MM.1S (cell line): ENCODE measurements at regions not wholly inside any gene's neighbourhood (a gene's known extent, or its start where the extent isn't known, plus 50 kb on each side); places are given as distances from the start of the nearest gene placed in this dataset.

Source experiments
- DNase-seq: peaks from one replicate; pipeline ENCODE4 v3.0.0-alpha.2; 2015
- H2AFZ ChIP-seq: fragments of 300-600 bp; sonication (generic); 2 replicates; pipeline ENCODE4 v1.6.0; 2016; ENCODE audit warnings: antibody characterized with exemption, low read length
- H3F3A ChIP-seq: fragments of 300-600 bp; sonication (generic); 2 replicates; pipeline ENCODE4 v1.6.1; 2016; ENCODE audit warnings: mild to moderate bottlenecking, antibody characterized with exemption, low read length, moderate library complexity, mixed read lengths; ENCODE audit not compliant: insufficient read depth
- H3K27ac ChIP-seq: fragments of 300-600 bp; sonication (generic); 2 replicates; pipeline ENCODE4 v1.5.1; 2016; ENCODE audit warnings: mild to moderate bottlenecking, low read length
- H3K27me3 ChIP-seq: fragments of 300-600 bp; sonication (generic); replicated peaks from 2 replicates; pipeline ENCODE4 v1.6.0; 2016; ENCODE audit warnings: low read length; ENCODE audit not compliant: insufficient read depth
- H3K36me3 ChIP-seq: fragments of 300-600 bp; sonication (generic); replicated peaks from 2 replicates; pipeline ENCODE4 v1.6.1; 2016; ENCODE audit warnings: mild to moderate bottlenecking, low read length, mixed read lengths; ENCODE audit not compliant: insufficient read depth
- H3K4me1 ChIP-seq: fragments of 300-600 bp; sonication (generic); 2 replicates; pipeline ENCODE4 v1.6.1; 2016; ENCODE audit warnings: low read length, mixed read lengths
- H3K4me2 ChIP-seq: fragments of 300-600 bp; sonication (generic); 2 replicates; pipeline ENCODE4 v1.6.0; 2016; ENCODE audit warnings: low read depth, low read length
- H3K4me3 ChIP-seq: fragments of 300-600 bp; sonication (generic); 2 replicates; pipeline ENCODE4 v1.5.1; 2016; ENCODE audit warnings: low read length, mixed read lengths
- H3K79me2 ChIP-seq: fragments of 300-600 bp; sonication (generic); 2 replicates; pipeline ENCODE4 v1.6.1; 2016; ENCODE audit warnings: mixed run types, low read length, mixed read lengths
- H3K9ac ChIP-seq: fragments of 300-600 bp; sonication (generic); 2 replicates; pipeline ENCODE4 v1.6.1; 2016; ENCODE audit warnings: low read length, mixed read lengths
- H3K9me2 ChIP-seq: fragments of 300-600 bp; sonication (generic); replicated peaks from 2 replicates; pipeline ENCODE4 v1.6.1; 2016; ENCODE audit warnings: mild to moderate bottlenecking, low read length, mixed read lengths; ENCODE audit not compliant: insufficient read depth
- H3K9me3 ChIP-seq: fragments of 300-600 bp; sonication (generic); replicated peaks from 2 replicates; pipeline ENCODE4 v1.6.1; 2016; ENCODE audit warnings: mild to moderate bottlenecking, low read length, mixed read lengths; ENCODE audit not compliant: insufficient read depth
- H4K20me1 ChIP-seq: fragments of 300-600 bp; sonication (generic); 2 replicates; pipeline ENCODE4 v1.6.1; 2016; ENCODE audit warnings: mild to moderate bottlenecking, low read length, moderate library complexity, mixed read lengths; ENCODE audit not compliant: insufficient read depth
- CTCF ChIP-seq: fragments of 300-600 bp; sonication (generic); IDR thresholded peaks from 2 replicates; pipeline ENCODE4 v1.5.1; 2016; ENCODE audit warnings: antibody characterized with exemption, low read length, mixed read lengths
- EZH2 ChIP-seq: fragments of 300-600 bp; sonication (generic); optimal IDR thresholded peaks from 2 replicates; pipeline ENCODE3; 2017; ENCODE audit warnings: low read depth, mild to moderate bottlenecking, antibody characterized with exemption, low read length, mixed read lengths
- EZH2phosphoT487 ChIP-seq: fragments of 300-600 bp; sonication (generic); IDR thresholded peaks from 2 replicates; pipeline ENCODE4 v1.6.1; 2018; ENCODE audit warnings: antibody characterized with exemption, low read length

- Histone ChIP-seq H3K9ac (no peak overlapping the region), H4K20me1 (no peaks in the 10 kb centered on the region), H3K36me3 (no peaks in the 10 kb centered on the region), H3K27me3 (no peaks in the 10 kb centered on the region), H3K4me1 (0 out of 2 replicates have a peak, but pooled peaks cover 8% of the 10 kb centered on the region), H3K9me3 (no peaks in the 10 kb centered on the region), H3K27ac (no peak overlapping the region), H2AFZ (peak overlapping the region; percentile 64), H3F3A (no peaks in the 10 kb centered on the region), H3K79me2 (no peaks in the 10 kb centered on the region), H3K9me2 (no peaks in the 10 kb centered on the region), H3K4me2 (peak overlapping the region; percentile 51), H3K4me3 (peak overlapping the region; percentile 30; the same call in 1 of the 2 replicates)
- no peak for DNase-seq
- TF ChIP-seq EZH2phosphoT487 (no peak), EZH2 (no peak), CTCF (no peak)
These were observed 58.7 kb upstream of the CCND2 start for GRCh38 chr12:4214877-4215228.

DNA sequence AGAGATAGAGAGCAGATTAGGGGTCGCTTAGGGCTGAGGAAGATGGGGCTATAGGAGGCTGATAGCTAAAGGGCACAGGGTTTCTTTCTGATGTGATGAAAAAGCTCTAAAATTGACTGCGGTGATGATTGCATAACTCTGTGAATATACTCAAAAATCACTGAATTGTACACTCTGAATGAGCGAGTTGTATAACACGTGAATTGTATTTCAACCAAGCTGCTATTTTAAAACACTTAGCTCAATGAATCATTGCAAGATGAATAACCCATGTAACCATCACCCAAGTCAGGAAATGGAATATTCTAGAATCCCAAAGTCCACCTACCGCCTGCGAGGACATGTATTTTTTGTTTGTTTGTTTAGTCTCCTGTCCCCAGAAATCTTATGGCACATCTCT is 60.1 kb upstream of the CCND2 start:
- TF ChIP-seq CTCF (no peak), EZH2 (no peak), EZH2phosphoT487 (no peak)
- H3K4me2 ChIP-seq, result no peak overlapping the region
- H3K27ac ChIP-seq, result no peak overlapping the region
- H4K20me1 ChIP-seq, result no peaks in the 10 kb centered on the region
- no peaks in the 10 kb centered on the region for H3K9me3 ChIP-seq
- no peak overlapping the region for H3K9ac ChIP-seq
- H3K4me3 ChIP-seq, result no peak overlapping the region
- DNase-seq, result no peak
- no peaks in the 10 kb centered on the region for H3F3A ChIP-seq
- H3K27me3 ChIP-seq, result no peaks in the 10 kb centered on the region
- H3K4me1 ChIP-seq, result 0 out of 2 replicates have a peak, but pooled peaks cover 8% of the 10 kb centered on the region
- no peaks in the 10 kb centered on the region for H3K79me2 ChIP-seq
- H3K9me2 ChIP-seq, result no peaks in the 10 kb centered on the region
- no peaks in the 10 kb centered on the region for H3K36me3 ChIP-seq
- no peak overlapping the region for H2AFZ ChIP-seq

GRCh38 chr12:4212845-4213244 is 60.7 kb upstream of the CCND2 start:
- DNase-seq, result no peak
- H3F3A ChIP-seq, result no peaks in the 10 kb centered on the region
- no peaks in the 10 kb centered on the region for H3K9me3 ChIP-seq
- no peak overlapping the region for H3K9ac ChIP-seq
- H3K27me3 ChIP-seq, result no peaks in the 10 kb centered on the region
- H3K4me3 ChIP-seq, result no peak overlapping the region
- no peak overlapping the region for H3K27ac ChIP-seq
- H3K79me2 ChIP-seq, result no peaks in the 10 kb centered on the region
- no peak overlapping the region for H3K4me2 ChIP-seq
- H3K4me1 ChIP-seq, result 0 out of 2 replicates have a peak, but pooled peaks cover 8% of the 10 kb centered on the region
- TF ChIP-seq CTCF (no peak), EZH2phosphoT487 (no peak), EZH2 (no peak)
- H3K9me2 ChIP-seq, result no peaks in the 10 kb centered on the region
- no peak overlapping the region for H2AFZ ChIP-seq
- no peaks in the 10 kb centered on the region for H4K20me1 ChIP-seq
- no peaks in the 10 kb centered on the region for H3K36me3 ChIP-seq
